NCI-H1092 (cell line): ENCODE measurements at regions not wholly inside any gene's neighbourhood (a gene's known extent, or its start where the extent isn't known, plus 50 kb on each side); places are given as distances from the start of the nearest gene placed in this dataset.
"Not testable (repeated sequence)": the region's sequence is repeated elsewhere in the genome, so short reads cannot be mapped to it uniquely, and the experiment has no call there.

Source experiments
- DNase-seq: peaks from one replicate; lab custom pipeline; 2025; lab: John Stamatoyannopoulos, UW

DNA sequence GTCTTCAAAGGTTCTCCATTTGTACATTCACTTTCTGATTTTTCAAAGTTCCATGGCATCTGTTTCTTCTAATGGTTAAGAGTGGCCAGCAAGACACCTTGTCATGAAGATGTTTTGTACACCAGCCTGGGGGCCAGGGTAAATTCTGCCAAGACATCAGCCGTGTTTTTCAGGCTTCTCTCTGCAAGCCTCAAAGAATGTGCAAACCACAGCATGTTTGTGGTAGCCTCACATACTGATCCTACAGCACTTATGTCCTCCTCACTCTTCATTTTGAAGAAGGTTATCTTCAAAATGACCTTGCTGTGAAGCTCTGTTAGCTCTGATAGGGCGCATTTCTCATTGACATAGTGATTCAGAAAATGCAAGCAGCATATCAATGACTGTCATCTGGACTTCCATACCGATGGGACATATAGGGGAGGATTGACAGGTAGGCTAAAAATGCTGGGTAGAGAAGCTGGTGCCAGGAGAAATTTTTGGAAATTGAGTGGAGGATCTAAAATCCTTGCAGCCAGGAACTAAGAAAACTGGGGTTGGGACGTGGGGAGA, 59.3 kb upstream of the SPTLC3 start:
- DNase-seq = no peak

DNA sequence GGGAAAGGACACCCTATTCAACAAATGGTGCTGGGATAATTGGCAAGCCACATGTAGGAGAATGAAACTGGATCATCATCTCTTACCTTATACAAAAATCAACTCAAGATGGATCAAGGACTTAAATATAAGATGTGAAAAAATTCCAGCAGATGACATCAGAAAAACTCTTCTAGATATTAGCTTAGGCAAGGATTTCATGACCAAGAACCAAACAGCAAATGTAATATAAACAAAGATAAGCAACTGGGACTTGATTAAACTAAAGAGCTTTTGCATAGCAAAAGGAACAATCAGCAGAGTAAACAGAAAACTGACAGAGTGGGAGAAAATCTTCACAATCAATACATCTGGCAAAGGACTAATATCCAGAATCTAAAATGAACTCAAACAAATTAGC, 54.5 kb upstream of the SPTLC3 start:
- not testable (repeated sequence) for DNase-seq

DNA sequence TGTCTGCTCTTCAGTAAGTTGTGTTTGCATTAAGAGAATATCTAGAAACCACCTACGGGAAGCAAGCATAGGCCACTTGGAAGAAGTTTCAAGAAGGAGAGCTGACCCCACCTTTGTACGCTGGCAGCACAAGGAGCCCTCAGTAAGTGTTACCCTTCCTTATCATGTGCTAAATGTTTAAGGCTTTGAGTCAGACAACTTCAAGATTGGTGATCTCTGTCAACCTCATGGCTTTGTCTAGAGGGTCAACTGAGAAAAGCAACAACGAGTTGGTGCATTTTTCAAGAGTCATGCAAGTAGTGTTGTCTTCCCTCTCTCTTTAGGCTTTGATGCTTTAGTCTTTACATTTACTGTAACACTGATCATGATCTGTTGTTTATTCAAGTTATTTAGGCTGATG, 53.2 kb upstream of the SPTLC3 start:
- no peak for DNase-seq

DNA sequence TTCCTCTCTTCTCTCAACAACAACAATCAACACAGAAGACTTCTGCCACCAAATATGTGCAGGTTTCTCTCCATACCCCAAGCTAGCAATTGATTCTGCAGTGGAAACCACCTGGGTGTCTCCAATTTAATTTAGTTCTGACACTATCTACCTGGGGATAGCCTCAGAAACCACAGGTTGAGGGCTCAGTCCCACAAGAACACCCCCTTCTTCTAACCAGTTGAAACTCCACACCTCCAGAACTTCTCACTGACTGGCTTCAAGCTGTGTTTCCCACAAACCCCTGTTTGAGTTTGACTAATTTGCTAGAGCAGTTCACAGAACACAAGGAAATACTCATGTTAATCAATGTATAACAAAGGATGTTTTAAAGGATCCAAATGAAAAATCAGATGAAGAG, 52.5 kb upstream of the SPTLC3 start:
- no peak for DNase-seq

DNA sequence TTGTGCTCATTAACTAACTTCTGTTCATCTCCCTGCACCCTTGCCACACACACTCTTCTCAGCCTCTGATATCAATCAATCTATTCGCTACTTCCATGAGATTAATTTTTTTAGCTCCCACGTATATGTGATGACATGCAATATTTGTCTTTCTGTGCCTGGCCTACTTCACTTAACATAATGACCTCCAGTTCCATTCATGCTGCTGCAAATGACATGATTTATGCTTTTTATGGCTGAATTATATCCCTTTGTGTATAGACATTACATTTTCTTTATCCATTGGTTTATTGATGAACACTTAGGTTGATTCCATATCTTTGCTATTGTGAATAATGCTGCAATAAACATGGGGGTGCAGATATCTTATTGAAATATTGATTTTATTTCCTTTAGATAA, 50.8 kb upstream of the SPTLC3 start:
- DNase-seq = no peak
